ENCODE measurements at regions not wholly inside any gene's neighbourhood (a gene's known extent, or its start where the extent isn't known, plus 50 kb on each side); places are given as distances from the start of the nearest gene placed in this dataset.

DNA sequence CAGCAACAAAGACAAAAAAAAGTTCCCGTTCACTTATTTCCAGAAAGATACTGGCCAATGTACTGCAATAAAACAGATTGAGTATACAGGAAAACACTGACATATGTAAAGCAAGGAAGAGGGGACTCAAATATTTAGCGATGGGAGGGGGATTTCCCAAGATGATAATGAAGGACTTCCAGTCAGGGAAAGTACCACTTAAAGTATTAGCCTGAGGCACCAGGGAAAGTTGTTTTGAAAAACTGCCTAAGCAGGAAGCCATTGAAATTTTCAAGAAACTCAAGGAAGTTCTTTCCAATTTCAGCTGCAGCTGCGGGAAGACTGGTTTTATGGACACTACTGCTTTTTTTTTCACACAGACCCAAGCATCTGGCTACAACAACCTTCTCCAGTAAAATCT is 1007.4 kb upstream of the NOVA1 start:
- H3K27me3 ChIP-seq, result no peaks in the 10 kb centered on the region
- H3K36me3 ChIP-seq, result no peaks in the 10 kb centered on the region
- H3K4me1 ChIP-seq (ENCODE audit: low read depth), result no peaks in the 10 kb centered on the region
- H3K9me3 ChIP-seq (ENCODE audit: low read depth), result no peaks in the 10 kb centered on the region
- TF ChIP-seq, protein P1, sequence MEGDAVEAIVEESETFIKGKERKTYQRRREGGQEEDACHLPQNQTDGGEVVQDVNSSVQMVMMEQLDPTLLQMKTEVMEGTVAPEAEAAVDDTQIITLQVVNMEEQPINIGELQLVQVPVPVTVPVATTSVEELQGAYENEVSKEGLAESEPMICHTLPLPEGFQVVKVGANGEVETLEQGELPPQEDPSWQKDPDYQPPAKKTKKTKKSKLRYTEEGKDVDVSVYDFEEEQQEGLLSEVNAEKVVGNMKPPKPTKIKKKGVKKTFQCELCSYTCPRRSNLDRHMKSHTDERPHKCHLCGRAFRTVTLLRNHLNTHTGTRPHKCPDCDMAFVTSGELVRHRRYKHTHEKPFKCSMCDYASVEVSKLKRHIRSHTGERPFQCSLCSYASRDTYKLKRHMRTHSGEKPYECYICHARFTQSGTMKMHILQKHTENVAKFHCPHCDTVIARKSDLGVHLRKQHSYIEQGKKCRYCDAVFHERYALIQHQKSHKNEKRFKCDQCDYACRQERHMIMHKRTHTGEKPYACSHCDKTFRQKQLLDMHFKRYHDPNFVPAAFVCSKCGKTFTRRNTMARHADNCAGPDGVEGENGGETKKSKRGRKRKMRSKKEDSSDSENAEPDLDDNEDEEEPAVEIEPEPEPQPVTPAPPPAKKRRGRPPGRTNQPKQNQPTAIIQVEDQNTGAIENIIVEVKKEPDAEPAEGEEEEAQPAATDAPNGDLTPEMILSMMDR (IDR thresholded peaks at IDR 0.05; ENCODE audit: low read depth, low read length), result no peak
- H3K27ac ChIP-seq, result no peak overlapping the region
- H3K4me3 ChIP-seq, result no peak overlapping the region
- DNase-seq (ENCODE audit: low read depth in 1 of 2, low spot score in 1 of 2), result no peak

DNA sequence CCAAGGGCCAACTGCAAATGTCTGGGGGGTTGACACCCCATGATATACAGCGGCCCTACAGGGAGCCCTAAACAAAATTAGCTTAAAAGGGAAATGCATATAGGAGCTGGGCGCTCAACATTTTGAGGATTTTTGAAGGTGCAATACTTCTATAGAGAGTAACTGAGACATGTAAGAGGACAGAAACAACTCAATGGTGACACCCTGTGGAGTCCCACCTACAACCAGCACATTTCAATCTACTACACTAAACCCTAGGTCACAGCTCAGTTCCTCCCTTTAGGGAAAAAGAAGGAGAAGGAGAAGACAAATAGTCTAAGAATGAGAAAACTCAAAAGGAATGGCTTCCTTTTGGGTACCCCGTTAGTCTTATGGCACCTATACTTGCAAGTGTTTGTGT is 1010.5 kb upstream of the NOVA1 start:
- Histone ChIP-seq H3K4me1 (ENCODE audit: low read depth) (no peaks in the 10 kb centered on the region), H3K9me3 (ENCODE audit: low read depth) (no peaks in the 10 kb centered on the region), H3K36me3 (no peaks in the 10 kb centered on the region), H3K27me3 (no peaks in the 10 kb centered on the region), H3K4me3 (no peak overlapping the region), H3K27ac (no peak overlapping the region)
- TF ChIP-seq, protein P1 (IDR thresholded peaks at IDR 0.05; ENCODE audit: low read depth, low read length), result no peak
- no peak for DNase-seq (ENCODE audit: low read depth in 1 of 2, low spot score in 1 of 2)

DNA sequence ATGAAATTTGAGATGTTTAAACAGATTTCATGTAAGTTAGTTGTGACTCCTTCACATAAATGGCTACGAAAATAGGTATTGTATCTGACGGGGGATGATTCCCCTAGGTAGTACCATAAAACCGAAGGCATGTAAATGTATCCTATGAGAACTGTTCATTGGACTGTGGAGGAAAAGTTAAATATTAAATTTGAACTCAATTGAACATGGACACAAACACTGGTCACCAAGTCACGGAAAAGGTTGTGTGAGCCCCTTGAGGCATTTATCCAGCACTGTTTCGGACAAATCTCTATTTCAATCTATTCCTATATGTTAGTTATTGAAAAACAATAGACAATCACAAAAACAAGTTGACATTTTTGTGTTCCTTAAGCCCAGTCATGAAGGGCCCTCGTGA is 1014.3 kb upstream of the NOVA1 start:
- no peaks in the 10 kb centered on the region for H3K9me3 ChIP-seq (ENCODE audit: low read depth)
- no peak overlapping the region for H3K27ac ChIP-seq
- no peaks in the 10 kb centered on the region for H3K4me1 ChIP-seq (ENCODE audit: low read depth)
- H3K4me3 ChIP-seq, result no peak overlapping the region
- TF ChIP-seq, protein P1 (IDR thresholded peaks at IDR 0.05; ENCODE audit: low read depth, low read length), result no peak
- H3K36me3 ChIP-seq, result no peaks in the 10 kb centered on the region
- H3K27me3 ChIP-seq, result no peaks in the 10 kb centered on the region
- DNase-seq (ENCODE audit: low read depth in 1 of 2, low spot score in 1 of 2), result no peak

- Histone ChIP-seq H3K4me3 (no peak overlapping the region), H3K27me3 (no peaks in the 10 kb centered on the region), H3K27ac (no peak overlapping the region), H3K36me3 (no peaks in the 10 kb centered on the region), H3K4me1 (ENCODE audit: low read depth) (no peaks in the 10 kb centered on the region), H3K9me3 (ENCODE audit: low read depth) (no peaks in the 10 kb centered on the region)
- TF ChIP-seq, protein P1 (IDR thresholded peaks at IDR 0.05; ENCODE audit: low read depth, low read length), result no peak
- no peak for DNase-seq (ENCODE audit: low read depth in 1 of 2, low spot score in 1 of 2)
Observed at GRCh38 chr14:27613102-27613501, 1015.3 kb upstream of the NOVA1 start.

- DNase-seq (ENCODE audit: low read depth in 1 of 2, low spot score in 1 of 2), result no peak
- H3K27ac ChIP-seq, result no peak overlapping the region
- H3K4me3 ChIP-seq, result no peak overlapping the region
- H3K36me3 ChIP-seq, result no peaks in the 10 kb centered on the region
- H3K4me1 ChIP-seq (ENCODE audit: low read depth), result no peaks in the 10 kb centered on the region
- no peaks in the 10 kb centered on the region for H3K9me3 ChIP-seq (ENCODE audit: low read depth)
- H3K27me3 ChIP-seq, result no peaks in the 10 kb centered on the region
- TF ChIP-seq, protein P1 (IDR thresholded peaks at IDR 0.05; ENCODE audit: low read depth, low read length), result no peak
Observed at GRCh38 chr14:27623782-27624181, 1025.9 kb upstream of the NOVA1 start.
